Left ventricle myocardium superior (tissue), 1 donor: ENCODE measurements at regions not wholly inside any gene's neighbourhood (a gene's known extent, or its start where the extent isn't known, plus 50 kb on each side); places are given as distances from the start of the nearest gene placed in this dataset.
"Not testable (repeated sequence)": the region's sequence is repeated elsewhere in the genome, so short reads cannot be mapped to it uniquely, and the experiment has no call there.

Experiments
- ATAC-seq: fragments of 200-7000 bp; cut with Tn5 transposase; one replicate; pipeline ENCODE4 v1.9.1; 2020; ENCODE audit warnings: mild to moderate bottlenecking, moderate library complexity
- DNase-seq: peaks from one replicate; pipeline ENCODE4 v3.0.0-alpha.2; 2020
- intact Hi-C: fragments of 100-400 bp; cut with micrococcal nuclease; formaldehyde crosslinking; loops from one replicate; pipeline ENCODE4 v1.11.0; 2022
- donor health status: DM: no; HTN: yes; CAD: no; lungs with severe emphysema.

GRCh38 chrX:39427492-39427891, 626.2 kb downstream of the MID1IP1 start:
- intact Hi-C loops = no loop called here
- DNase-seq (no peak), ATAC-seq (no peak)

- ATAC-seq = no peak
- intact Hi-C loops = no loop called here
- no peak for DNase-seq
Measured at GRCh38 chrX:39427906-39428305, 626.6 kb downstream of the MID1IP1 start.

GRCh38 chrX:39430551-39430950, 629.3 kb downstream of the MID1IP1 start:
- intact Hi-C loops = no loop called here
- no peak for DNase-seq
- no peak for ATAC-seq

- DNase-seq (no peak), ATAC-seq (no peak)
- intact Hi-C loops = no loop called here
Measured at GRCh38 chrX:39431893-39432292, 630.6 kb downstream of the MID1IP1 start.

GRCh38 chrX:39434671-39435070, 633.4 kb downstream of the MID1IP1 start:
- ATAC-seq, DNase-seq, intact Hi-C loops: not testable (repeated sequence)

- intact Hi-C loops, ATAC-seq, DNase-seq: not testable (repeated sequence)
Measured at GRCh38 chrX:39436538-39436937, 635.3 kb downstream of the MID1IP1 start.

GRCh38 chrX:39437670-39438441, 636.6 kb downstream of the MID1IP1 start:
- DNase-seq (no peak), ATAC-seq (no peak)
- intact Hi-C loops = no loop called here

GRCh38 chrX:39438603-39439602, 637.6 kb downstream of the MID1IP1 start:
- DNase-seq (no peak), ATAC-seq (no peak)
- intact Hi-C loops = no loop called here

GRCh38 chrX:39439906-39440798, 638.9 kb downstream of the MID1IP1 start:
- intact Hi-C loops = no loop called here
- peak; percentile 54 for ATAC-seq

GRCh38 chrX:39440799-39441284, 639.6 kb downstream of the MID1IP1 start:
- DNase-seq (no peak), ATAC-seq (no peak)
- intact Hi-C loops = no loop called here

More at GRCh38 chrX:39439906-39440798, 638.9 kb downstream of the MID1IP1 start:
- no peak for DNase-seq

GRCh38 chrX:39442332-39442731, 641.1 kb downstream of the MID1IP1 start:
- no peak for ATAC-seq
- no peak for DNase-seq
- intact Hi-C loops = no loop called here

- ATAC-seq = no peak
- intact Hi-C loops = no loop called here
- no peak for DNase-seq
Measured at GRCh38 chrX:39443240-39443639, 642.0 kb downstream of the MID1IP1 start.

GRCh38 chrX:39445336-39445735, 644.1 kb downstream of the MID1IP1 start:
- intact Hi-C loops = no loop called here
- DNase-seq (no peak), ATAC-seq (no peak)

- intact Hi-C loops = no loop called here
Measured at GRCh38 chrX:39449352-39449751, 648.1 kb downstream of the MID1IP1 start.

GRCh38 chrX:39450234-39450977, 647.4 kb downstream of the BCOR start:
- ATAC-seq = no peak
- DNase-seq = no peak
- intact Hi-C loops = no loop called here

More at GRCh38 chrX:39449352-39449751, 648.1 kb downstream of the MID1IP1 start:
- DNase-seq = no peak
- ATAC-seq = no peak

- ATAC-seq = no peak
- intact Hi-C loops = no loop called here
- DNase-seq = no peak
Measured at GRCh38 chrX:39451046-39451445, 646.7 kb downstream of the BCOR start.

- DNase-seq (no peak), ATAC-seq (no peak)
- intact Hi-C loops = no loop called here
Measured at GRCh38 chrX:39452401-39452800, 645.4 kb downstream of the BCOR start.

- intact Hi-C loops = no loop called here
- ATAC-seq = peak; percentile 84
- DNase-seq = peak; percentile 48
Measured at GRCh38 chrX:39453889-39454621, 643.7 kb downstream of the BCOR start.
